Neural crest cell (in vitro differentiated cells): ENCODE measurements at regions not wholly inside any gene's neighbourhood (a gene's known extent, or its start where the extent isn't known, plus 50 kb on each side); places are given as distances from the start of the nearest gene placed in this dataset.

Source experiments
- DNase-seq: peaks from one replicate; pipeline ENCODE4 v3.0.0; 2021; ENCODE audit warnings: low read depth, mixed read lengths, low spot score
- H3K27ac Mint-ChIP-seq: one replicate; pipeline ENCODE4 v1.8.0; 2021; ENCODE audit warnings: mild to moderate bottlenecking, mixed read lengths; ENCODE audit not compliant: unreplicated experiment
- H3K27me3 Mint-ChIP-seq: 2 replicates; pipeline ENCODE4 v1.8.0; 2021; ENCODE audit warnings: low read depth, mild to moderate bottlenecking, mixed read lengths
- H3K36me3 Mint-ChIP-seq: 2 replicates; pipeline ENCODE4 v1.8.0; 2021; ENCODE audit warnings: low read depth, mild to moderate bottlenecking, mixed read lengths
- H3K4me1 Mint-ChIP-seq: 2 replicates; pipeline ENCODE4 v1.8.0; 2021; ENCODE audit warnings: mixed read lengths
- H3K4me3 Mint-ChIP-seq: one replicate; pipeline ENCODE4 v1.8.0; 2021; ENCODE audit warnings: mild to moderate bottlenecking, mixed read lengths
- H3K9me3 Mint-ChIP-seq: 2 replicates; pipeline ENCODE4 v1.8.0; 2021; ENCODE audit warnings: mixed read lengths
- CTCF ChIP-seq: fragments of 200-600 bp; sonication (generic); conservative IDR thresholded peaks from 2 replicates; pipeline ENCODE4 v1.5.0; 2021; ENCODE audit warnings: antibody characterized with exemption, mild to moderate bottlenecking

- DNase-seq, result no peak
- Mint-ChIP-seq H3K9me3 (no peaks in the 10 kb centered on the region), H3K36me3 (no peaks in the 10 kb centered on the region), H3K27ac (peak overlapping the region; percentile 21), H3K4me1 (peaks cover 12% of the 10 kb centered on the region), H3K4me3 (no peak overlapping the region), H3K27me3 (no peaks in the 10 kb centered on the region)
- TF ChIP-seq CTCF, result no peak
Observed at GRCh38 chr2:8488001-8488738, 193.7 kb upstream of the ID2 start.

GRCh38 chr2:8489221-8489620 is 192.6 kb upstream of the ID2 start:
- Mint-ChIP-seq H3K36me3 (no peaks in the 10 kb centered on the region), H3K4me3 (no peak overlapping the region), H3K27me3 (no peaks in the 10 kb centered on the region), H3K27ac (no peak overlapping the region), H3K4me1 (peaks cover 18% of the 10 kb centered on the region), H3K9me3 (no peaks in the 10 kb centered on the region)
- DNase-seq, result no peak
- TF ChIP-seq CTCF, result no peak

- H3K27ac Mint-ChIP-seq, result no peak overlapping the region
- no peak for TF ChIP-seq CTCF
- H3K27me3 Mint-ChIP-seq, result no peaks in the 10 kb centered on the region
- H3K36me3 Mint-ChIP-seq, result no peaks in the 10 kb centered on the region
- H3K9me3 Mint-ChIP-seq, result no peaks in the 10 kb centered on the region
- peaks cover 22% of the 10 kb centered on the region for H3K4me1 Mint-ChIP-seq
- H3K4me3 Mint-ChIP-seq, result no peak overlapping the region
- DNase-seq, result no peak
Observed at GRCh38 chr2:8489751-8490150, 192.1 kb upstream of the ID2 start.

- no peak overlapping the region for H3K4me3 Mint-ChIP-seq
- peaks cover 26% of the 10 kb centered on the region for H3K4me1 Mint-ChIP-seq
- no peak for TF ChIP-seq CTCF
- no peak overlapping the region for H3K27ac Mint-ChIP-seq
- no peak for DNase-seq
- no peaks in the 10 kb centered on the region for H3K27me3 Mint-ChIP-seq
- H3K9me3 Mint-ChIP-seq, result no peaks in the 10 kb centered on the region
- H3K36me3 Mint-ChIP-seq, result no peaks in the 10 kb centered on the region
Observed at GRCh38 chr2:8490166-8490721, 191.6 kb upstream of the ID2 start.

GRCh38 chr2:8491296-8492027 is 190.4 kb upstream of the ID2 start:
- no peak overlapping the region for H3K27ac Mint-ChIP-seq
- no peak for DNase-seq
- no peak for TF ChIP-seq CTCF
- no peaks in the 10 kb centered on the region for H3K9me3 Mint-ChIP-seq
- no peaks in the 10 kb centered on the region for H3K27me3 Mint-ChIP-seq
- H3K36me3 Mint-ChIP-seq, result no peaks in the 10 kb centered on the region
- H3K4me3 Mint-ChIP-seq, result no peak overlapping the region
- peaks cover 26% of the 10 kb centered on the region for H3K4me1 Mint-ChIP-seq
